Erythroblast (primary cell): ENCODE measurements at regions not wholly inside any gene's neighbourhood (a gene's known extent, or its start where the extent isn't known, plus 50 kb on each side); places are given as distances from the start of the nearest gene placed in this dataset.

Source experiments
- GATA1 ChIP-seq: IDR thresholded peaks from 2 replicates; pipeline ENCODE4 v1.6.1; 2011; ENCODE audit warnings: low read depth, mild to moderate bottlenecking, control low read depth, low read length, moderate library complexity
- POLR2A ChIP-seq: IDR thresholded peaks from 2 replicates; pipeline ENCODE4 v1.6.1; 2011; ENCODE audit warnings: mild to moderate bottlenecking, low read length

- TF ChIP-seq POLR2A (no peak), GATA1 (no peak)
These were observed 188.7 kb upstream of the PPP1R3A start for GRCh38 chr7:114107522-114107921.
